Calu3 (cell line): ENCODE measurements at regions not wholly inside any gene's neighbourhood (a gene's known extent, or its start where the extent isn't known, plus 50 kb on each side); places are given as distances from the start of the nearest gene placed in this dataset.

Experiments
- BruUV-seq: library from RNA; stranded (reverse); fragments of 400-500 nt; replicated peaks from 2 replicates; lab custom pipeline; 2021; lab: Mats Ljungman, UMichigan
- CTCF ChIA-PET: fragments of 300-600 bp; sonication (Branson Sonifier 250); formaldehyde crosslinking; loops from one replicate; lab custom pipeline; 2022; ENCODE audit warnings: antibody characterized with exemption; lab: Charles Lee
- DNase-seq: peaks from one replicate; pipeline ENCODE4 v3.0.0; 2022
- H3K27ac Mint-ChIP-seq: one replicate; pipeline ENCODE4 v1.8.0; 2022; ENCODE audit warnings: mixed read lengths; ENCODE audit not compliant: unreplicated experiment
- H3K27me3 Mint-ChIP-seq: one replicate; pipeline ENCODE4 v1.8.0; 2022; ENCODE audit warnings: mixed read lengths; ENCODE audit not compliant: unreplicated experiment
- H3K36me3 Mint-ChIP-seq: one replicate; pipeline ENCODE4 v1.8.0; 2022; ENCODE audit warnings: mild to moderate bottlenecking, moderate library complexity, mixed read lengths; ENCODE audit not compliant: insufficient read depth, unreplicated experiment
- H3K4me1 Mint-ChIP-seq: one replicate; pipeline ENCODE4 v1.8.0; 2022; ENCODE audit warnings: mild to moderate bottlenecking, low read depth, mixed read lengths; ENCODE audit not compliant: unreplicated experiment
- H3K4me3 Mint-ChIP-seq: one replicate; pipeline ENCODE4 v1.8.0; 2022; ENCODE audit warnings: mild to moderate bottlenecking, low read depth, moderate library complexity, mixed read lengths; ENCODE audit not compliant: unreplicated experiment
- H3K9me3 Mint-ChIP-seq: one replicate; pipeline ENCODE4 v1.8.0; 2022; ENCODE audit warnings: low read depth, mixed read lengths; ENCODE audit not compliant: unreplicated experiment
- CTCF ChIP-seq: fragments of 200-600 bp; IDR thresholded peaks from one replicate; pipeline ENCODE4 v1.8.0; 2022; ENCODE audit warnings: antibody characterized with exemption; ENCODE audit not compliant: unreplicated experiment
- intact Hi-C: fragments of 100-400 bp; cut with micrococcal nuclease; formaldehyde crosslinking; loops from one replicate; pipeline ENCODE4 v1.10.0; 2022; ENCODE audit not compliant: unreplicated experiment

GRCh38 chr4:108431986-108432385, 188.4 kb upstream of the RPL34 start:
- H3K9me3 Mint-ChIP-seq, result no peaks in the 10 kb centered on the region
- no TSS peak for BruUV-seq
- peaks cover 10% of the 10 kb centered on the region for H3K4me1 Mint-ChIP-seq
- H3K27me3 Mint-ChIP-seq, result no peaks in the 10 kb centered on the region
- H3K4me3 Mint-ChIP-seq, result no peak overlapping the region
- no peak for DNase-seq
- H3K36me3 Mint-ChIP-seq, result no peaks in the 10 kb centered on the region
- no peak overlapping the region for H3K27ac Mint-ChIP-seq
- CTCF ChIA-PET, result no interaction called here
- intact Hi-C loops, result no loop called here
- no peak for TF ChIP-seq CTCF

- Mint-ChIP-seq H3K4me1 (peaks cover 10% of the 10 kb centered on the region), H3K9me3 (no peaks in the 10 kb centered on the region), H3K27ac (no peak overlapping the region), H3K27me3 (no peaks in the 10 kb centered on the region), H3K4me3 (no peak overlapping the region), H3K36me3 (no peaks in the 10 kb centered on the region)
- CTCF ChIA-PET, result no interaction called here
- DNase-seq, result no peak
- intact Hi-C loops, result no loop called here
- no TSS peak for BruUV-seq
- TF ChIP-seq CTCF, result no peak
Observed at GRCh38 chr4:108430921-108431320, 189.5 kb upstream of the RPL34 start.

- CTCF ChIA-PET, result interaction anchor here (0.6 kb wide), 1 partner anchor 19 kb away, joined by 3 read pairs; no protein-coding TSS in a partner anchor
- TF ChIP-seq CTCF, result no peak
- intact Hi-C loops, result no loop called here
- H3K27ac Mint-ChIP-seq, result no peak overlapping the region
- BruUV-seq, result no TSS peak
- H3K4me1 Mint-ChIP-seq, result peaks cover 10% of the 10 kb centered on the region
- no peaks in the 10 kb centered on the region for H3K27me3 Mint-ChIP-seq
- no peak overlapping the region for H3K4me3 Mint-ChIP-seq
- H3K36me3 Mint-ChIP-seq, result no peaks in the 10 kb centered on the region
- no peaks in the 10 kb centered on the region for H3K9me3 Mint-ChIP-seq
- DNase-seq, result no peak
Observed at GRCh38 chr4:108429662-108430061, 190.7 kb upstream of the RPL34 start.

GRCh38 chr4:108428923-108429322, 191.5 kb upstream of the RPL34 start:
- BruUV-seq, result no TSS peak
- intact Hi-C loops, result no loop called here

More at GRCh38 chr4:108428923-108429322, 191.5 kb upstream of the RPL34 start:
- Mint-ChIP-seq H3K36me3 (no peaks in the 10 kb centered on the region), H3K9me3 (no peaks in the 10 kb centered on the region), H3K27me3 (no peaks in the 10 kb centered on the region), H3K4me3 (no peak overlapping the region), H3K4me1 (peaks cover 7% of the 10 kb centered on the region), H3K27ac (no peak overlapping the region)
- CTCF ChIA-PET, result no interaction called here
- DNase-seq, result no peak
- TF ChIP-seq CTCF, result no peak
